GM23338 (cell line): ENCODE measurements at regions not wholly inside any gene's neighbourhood (a gene's known extent, or its start where the extent isn't known, plus 50 kb on each side); places are given as distances from the start of the nearest gene placed in this dataset.

Source experiments
- ATAC-seq: fragments of 200-7000 bp; cut with Tn5 transposase; 3 replicates; pipeline ENCODE4 v1.9.1; 2020
- DNase-seq: peaks from one replicate; pipeline ENCODE4 v3.0.0-alpha.2; 2015; ENCODE audit warnings: low spot score
- H2AFZ ChIP-seq: fragments of 200-600 bp; sonication (generic); 2 replicates; pipeline ENCODE4 v1.8.0; 2016; ENCODE audit warnings: antibody characterized with exemption, mild to moderate bottlenecking, moderate library complexity
- H3F3A ChIP-seq: fragments of 200-600 bp; sonication (generic); replicated peaks from 2 replicates; pipeline ENCODE4 v1.8.0; 2017; ENCODE audit warnings: antibody characterized with exemption, mixed run types, low read depth
- H3K27ac ChIP-seq: fragments of 200-600 bp; sonication (generic); 2 replicates; pipeline ENCODE4 v1.6.1; 2016; ENCODE audit warnings: low read depth
- H3K27me3 ChIP-seq: fragments of 200-600 bp; sonication (generic); 2 replicates; pipeline ENCODE4 v1.8.0; 2016; ENCODE audit warnings: mild to moderate bottlenecking, mixed run types, moderate library complexity; ENCODE audit not compliant: insufficient read depth
- H3K36me3 ChIP-seq: fragments of 200-600 bp; sonication (generic); 2 replicates; pipeline ENCODE4 v1.8.0; 2016; ENCODE audit warnings: mild to moderate bottlenecking; ENCODE audit not compliant: insufficient read depth
- H3K4me1 ChIP-seq: fragments of 200-600 bp; sonication (generic); 2 replicates; pipeline ENCODE4 v1.8.0; 2016; ENCODE audit warnings: mild to moderate bottlenecking, moderate library complexity; ENCODE audit not compliant: insufficient read depth
- H3K4me2 ChIP-seq: fragments of 200-600 bp; sonication (generic); 2 replicates; pipeline ENCODE4 v1.7.1; 2017; ENCODE audit warnings: mixed run types
- H3K4me3 ChIP-seq: fragments of 200-600 bp; sonication (generic); 2 replicates; pipeline ENCODE4 v1.6.1; 2016; ENCODE audit warnings: mixed run types
- H3K79me2 ChIP-seq: fragments of 200-600 bp; sonication (generic); replicated peaks from 2 replicates; pipeline ENCODE4 v1.8.0; 2017; ENCODE audit warnings: mild to moderate bottlenecking; ENCODE audit not compliant: insufficient read depth
- H3K9me2 ChIP-seq: fragments of 200-600 bp; sonication (generic); 2 replicates; pipeline ENCODE4 v1.8.0; 2017; ENCODE audit not compliant: insufficient read depth
- H4K20me1 ChIP-seq: fragments of 200-600 bp; sonication (generic); replicated peaks from 2 replicates; pipeline ENCODE4 v1.8.0; 2017; ENCODE audit warnings: mild to moderate bottlenecking; ENCODE audit not compliant: insufficient read depth
- H3K27ac Mint-ChIP-seq: 2 replicates; pipeline ENCODE4 v1.8.0; 2020; ENCODE audit warnings: inconsistent platforms, mild to moderate bottlenecking, moderate library complexity, mixed read lengths
- H3K27me3 Mint-ChIP-seq: 3 replicates; pipeline ENCODE4 v1.8.0; 2022; ENCODE audit warnings: low read depth, mild to moderate bottlenecking, moderate library complexity, mixed read lengths, inconsistent platforms; ENCODE audit not compliant: insufficient read depth, poor library complexity
- H3K36me3 Mint-ChIP-seq: 3 replicates; pipeline ENCODE4 v1.8.0; 2021; ENCODE audit warnings: low read depth, mild to moderate bottlenecking, inconsistent platforms, moderate library complexity, mixed read lengths
- H3K4me1 Mint-ChIP-seq: 3 replicates; pipeline ENCODE4 v1.8.0; 2020; ENCODE audit warnings: mild to moderate bottlenecking, inconsistent platforms, mixed read lengths
- H3K4me3 Mint-ChIP-seq: 3 replicates; pipeline ENCODE4 v1.8.0; 2021; ENCODE audit warnings: moderate library complexity, mild to moderate bottlenecking, inconsistent platforms, mixed read lengths
- H3K9me3 Mint-ChIP-seq: 3 replicates; pipeline ENCODE4 v1.8.0; 2020; ENCODE audit warnings: moderate library complexity, mild to moderate bottlenecking, inconsistent platforms, mixed read lengths
- EZH2phosphoT487 ChIP-seq: fragments of 200-600 bp; sonication (generic); IDR thresholded peaks from one replicate; pipeline ENCODE4 v1.8.1; 2018; ENCODE audit warnings: antibody characterized with exemption; ENCODE audit not compliant: unreplicated experiment
- STAT1 ChIP-seq: IDR thresholded peaks from one replicate; pipeline ENCODE4 v1.6.1; 2016; ENCODE audit warnings: antibody characterized with exemption; ENCODE audit not compliant: unreplicated experiment
- ZNF331 ChIP-seq: fragments of 250-450 bp; sonication (Bioruptor Pico); IDR thresholded peaks from 2 replicates; pipeline ENCODE4 v1.5.0; 2020; ENCODE audit warnings: low read depth, mild to moderate bottlenecking, moderate library complexity
- TF ChIP-seq, protein P1 (sequence below), 2 experiments: fragments of 200-600 bp in 1 of 2; sonication (generic) in 1 of 2; conservative IDR thresholded peaks; 2 replicates each; pipeline versions ENCODE4 v1.5.1 to v1.6.1; 2016 to 2017; ENCODE audit warnings: antibody characterized with exemption in 2 of 2, low read depth in 2 of 2, mild to moderate bottlenecking in 2 of 2, moderate library complexity in 1 of 2
- TF ChIP-seq, protein P2 (sequence below): fragments of 250-450 bp; sonication (Bioruptor Pico); IDR thresholded peaks from 2 replicates; pipeline ENCODE4 v1.5.0; 2020; ENCODE audit warnings: mild to moderate bottlenecking, moderate library complexity
- TF ChIP-seq, protein P3 (sequence below): IDR thresholded peaks from 2 replicates; pipeline ENCODE4 v1.6.1; 2016; ENCODE audit warnings: antibody characterized with exemption

DNA sequence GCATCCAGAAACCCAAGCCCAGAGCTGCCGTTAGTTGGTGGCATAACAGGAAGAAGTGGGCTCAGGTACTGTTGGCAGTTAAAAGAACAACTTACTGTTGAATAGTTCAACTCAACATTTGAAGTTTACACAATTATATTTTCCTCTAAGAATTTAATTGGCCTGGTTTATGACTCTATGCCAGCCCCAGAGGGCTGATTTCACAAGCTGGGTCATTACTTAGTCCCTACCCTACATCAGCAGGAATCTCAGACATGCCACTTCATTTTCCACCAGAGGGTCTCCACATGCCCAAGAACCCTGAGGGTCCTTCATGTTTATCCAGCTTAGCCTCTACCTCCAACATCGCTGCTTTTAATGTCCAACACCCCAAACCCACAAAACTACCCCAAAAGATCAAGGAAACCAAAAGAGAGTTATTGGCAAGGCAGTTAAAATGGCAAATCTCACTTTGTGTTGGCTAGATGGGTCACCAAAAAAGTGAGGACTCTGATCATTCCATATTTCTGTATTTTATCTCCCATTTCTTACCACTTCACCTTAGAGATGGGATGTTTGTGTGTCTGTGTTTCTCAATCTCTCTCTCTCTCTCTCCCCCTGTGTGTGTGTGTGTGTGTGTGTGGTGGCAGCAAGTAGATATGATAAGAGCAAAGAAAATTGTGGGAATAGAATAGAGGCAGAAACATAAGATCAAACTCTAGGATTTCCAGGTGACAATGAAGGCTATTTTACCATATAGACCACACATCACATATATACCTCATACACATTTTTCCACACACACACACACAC is 112.5 kb upstream of the TBX18 start:
- H2AFZ ChIP-seq, result no peak overlapping the region
- ATAC-seq (no peak), DNase-seq (no peak)
- no peaks in the 10 kb centered on the region for H3K4me1 ChIP-seq
- no peaks in the 10 kb centered on the region for H3K36me3 Mint-ChIP-seq
- no peaks in the 10 kb centered on the region for H3K9me3 Mint-ChIP-seq
- no peak overlapping the region for H3K27ac Mint-ChIP-seq
- H3K79me2 ChIP-seq, result no peaks in the 10 kb centered on the region
- H3K9me2 ChIP-seq, result no peaks in the 10 kb centered on the region
- H3K4me1 Mint-ChIP-seq, result no peaks in the 10 kb centered on the region; the same call in 2 of the 3 replicates
- no peaks in the 10 kb centered on the region for H3K27me3 ChIP-seq
- no peak overlapping the region for H3K4me2 ChIP-seq
- H3K27ac ChIP-seq, result no peak overlapping the region
- peaks cover 5% of the 10 kb centered on the region for H3K27me3 Mint-ChIP-seq
- TF ChIP-seq ZNF331 (CRISPR knock-in tag) (no peak), EZH2phosphoT487 (no peak), STAT1 (no peak)
- TF ChIP-seq, protein P1, sequence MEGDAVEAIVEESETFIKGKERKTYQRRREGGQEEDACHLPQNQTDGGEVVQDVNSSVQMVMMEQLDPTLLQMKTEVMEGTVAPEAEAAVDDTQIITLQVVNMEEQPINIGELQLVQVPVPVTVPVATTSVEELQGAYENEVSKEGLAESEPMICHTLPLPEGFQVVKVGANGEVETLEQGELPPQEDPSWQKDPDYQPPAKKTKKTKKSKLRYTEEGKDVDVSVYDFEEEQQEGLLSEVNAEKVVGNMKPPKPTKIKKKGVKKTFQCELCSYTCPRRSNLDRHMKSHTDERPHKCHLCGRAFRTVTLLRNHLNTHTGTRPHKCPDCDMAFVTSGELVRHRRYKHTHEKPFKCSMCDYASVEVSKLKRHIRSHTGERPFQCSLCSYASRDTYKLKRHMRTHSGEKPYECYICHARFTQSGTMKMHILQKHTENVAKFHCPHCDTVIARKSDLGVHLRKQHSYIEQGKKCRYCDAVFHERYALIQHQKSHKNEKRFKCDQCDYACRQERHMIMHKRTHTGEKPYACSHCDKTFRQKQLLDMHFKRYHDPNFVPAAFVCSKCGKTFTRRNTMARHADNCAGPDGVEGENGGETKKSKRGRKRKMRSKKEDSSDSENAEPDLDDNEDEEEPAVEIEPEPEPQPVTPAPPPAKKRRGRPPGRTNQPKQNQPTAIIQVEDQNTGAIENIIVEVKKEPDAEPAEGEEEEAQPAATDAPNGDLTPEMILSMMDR (conservative IDR thresholded peaks at IDR 0.05; ENCODE audit: low read depth in 2 of 2), result no peak
- TF ChIP-seq, protein P2, sequence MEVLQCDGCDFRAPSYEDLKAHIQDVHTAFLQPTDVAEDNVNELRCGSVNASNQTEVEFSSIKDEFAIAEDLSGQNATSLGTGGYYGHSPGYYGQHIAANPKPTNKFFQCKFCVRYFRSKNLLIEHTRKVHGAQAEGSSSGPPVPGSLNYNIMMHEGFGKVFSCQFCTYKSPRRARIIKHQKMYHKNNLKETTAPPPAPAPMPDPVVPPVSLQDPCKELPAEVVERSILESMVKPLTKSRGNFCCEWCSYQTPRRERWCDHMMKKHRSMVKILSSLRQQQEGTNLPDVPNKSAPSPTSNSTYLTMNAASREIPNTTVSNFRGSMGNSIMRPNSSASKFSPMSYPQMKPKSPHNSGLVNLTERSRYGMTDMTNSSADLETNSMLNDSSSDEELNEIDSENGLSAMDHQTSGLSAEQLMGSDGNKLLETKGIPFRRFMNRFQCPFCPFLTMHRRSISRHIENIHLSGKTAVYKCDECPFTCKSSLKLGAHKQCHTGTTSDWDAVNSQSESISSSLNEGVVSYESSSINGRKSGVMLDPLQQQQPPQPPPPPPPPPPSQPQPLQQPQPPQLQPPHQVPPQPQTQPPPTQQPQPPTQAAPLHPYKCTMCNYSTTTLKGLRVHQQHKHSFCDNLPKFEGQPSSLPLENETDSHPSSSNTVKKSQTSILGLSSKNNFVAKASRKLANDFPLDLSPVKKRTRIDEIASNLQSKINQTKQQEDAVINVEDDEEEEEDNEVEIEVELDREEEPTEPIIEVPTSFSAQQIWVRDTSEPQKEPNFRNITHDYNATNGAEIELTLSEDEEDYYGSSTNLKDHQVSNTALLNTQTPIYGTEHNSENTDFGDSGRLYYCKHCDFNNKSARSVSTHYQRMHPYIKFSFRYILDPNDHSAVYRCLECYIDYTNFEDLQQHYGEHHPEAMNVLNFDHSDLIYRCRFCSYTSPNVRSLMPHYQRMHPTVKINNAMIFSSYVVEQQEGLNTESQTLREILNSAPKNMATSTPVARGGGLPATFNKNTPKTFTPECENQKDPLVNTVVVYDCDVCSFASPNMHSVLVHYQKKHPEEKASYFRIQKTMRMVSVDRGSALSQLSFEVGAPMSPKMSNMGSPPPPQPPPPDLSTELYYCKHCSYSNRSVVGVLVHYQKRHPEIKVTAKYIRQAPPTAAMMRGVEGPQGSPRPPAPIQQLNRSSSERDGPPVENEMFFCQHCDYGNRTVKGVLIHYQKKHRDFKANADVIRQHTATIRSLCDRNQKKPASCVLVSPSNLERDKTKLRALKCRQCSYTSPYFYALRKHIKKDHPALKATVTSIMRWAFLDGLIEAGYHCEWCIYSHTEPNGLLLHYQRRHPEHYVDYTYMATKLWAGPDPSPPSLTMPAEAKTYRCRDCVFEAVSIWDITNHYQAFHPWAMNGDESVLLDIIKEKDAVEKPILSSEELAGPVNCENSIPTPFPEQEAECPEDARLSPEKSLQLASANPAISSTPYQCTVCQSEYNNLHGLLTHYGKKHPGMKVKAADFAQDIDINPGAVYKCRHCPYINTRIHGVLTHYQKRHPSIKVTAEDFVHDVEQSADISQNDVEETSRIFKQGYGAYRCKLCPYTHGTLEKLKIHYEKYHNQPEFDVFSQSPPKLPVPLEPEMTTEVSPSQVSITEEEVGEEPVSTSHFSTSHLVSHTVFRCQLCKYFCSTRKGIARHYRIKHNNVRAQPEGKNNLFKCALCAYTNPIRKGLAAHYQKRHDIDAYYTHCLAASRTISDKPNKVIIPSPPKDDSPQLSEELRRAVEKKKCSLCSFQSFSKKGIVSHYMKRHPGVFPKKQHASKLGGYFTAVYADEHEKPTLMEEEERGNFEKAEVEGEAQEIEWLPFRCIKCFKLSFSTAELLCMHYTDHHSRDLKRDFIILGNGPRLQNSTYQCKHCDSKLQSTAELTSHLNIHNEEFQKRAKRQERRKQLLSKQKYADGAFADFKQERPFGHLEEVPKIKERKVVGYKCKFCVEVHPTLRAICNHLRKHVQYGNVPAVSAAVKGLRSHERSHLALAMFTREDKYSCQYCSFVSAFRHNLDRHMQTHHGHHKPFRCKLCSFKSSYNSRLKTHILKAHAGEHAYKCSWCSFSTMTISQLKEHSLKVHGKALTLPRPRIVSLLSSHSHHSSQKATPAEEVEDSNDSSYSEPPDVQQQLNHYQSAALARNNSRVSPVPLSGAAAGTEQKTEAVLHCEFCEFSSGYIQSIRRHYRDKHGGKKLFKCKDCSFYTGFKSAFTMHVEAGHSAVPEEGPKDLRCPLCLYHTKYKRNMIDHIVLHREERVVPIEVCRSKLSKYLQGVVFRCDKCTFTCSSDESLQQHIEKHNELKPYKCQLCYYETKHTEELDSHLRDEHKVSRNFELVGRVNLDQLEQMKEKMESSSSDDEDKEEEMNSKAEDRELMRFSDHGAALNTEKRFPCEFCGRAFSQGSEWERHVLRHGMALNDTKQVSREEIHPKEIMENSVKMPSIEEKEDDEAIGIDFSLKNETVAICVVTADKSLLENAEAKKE (CRISPR knock-in tag), result no peak
- TF ChIP-seq, protein P3, sequence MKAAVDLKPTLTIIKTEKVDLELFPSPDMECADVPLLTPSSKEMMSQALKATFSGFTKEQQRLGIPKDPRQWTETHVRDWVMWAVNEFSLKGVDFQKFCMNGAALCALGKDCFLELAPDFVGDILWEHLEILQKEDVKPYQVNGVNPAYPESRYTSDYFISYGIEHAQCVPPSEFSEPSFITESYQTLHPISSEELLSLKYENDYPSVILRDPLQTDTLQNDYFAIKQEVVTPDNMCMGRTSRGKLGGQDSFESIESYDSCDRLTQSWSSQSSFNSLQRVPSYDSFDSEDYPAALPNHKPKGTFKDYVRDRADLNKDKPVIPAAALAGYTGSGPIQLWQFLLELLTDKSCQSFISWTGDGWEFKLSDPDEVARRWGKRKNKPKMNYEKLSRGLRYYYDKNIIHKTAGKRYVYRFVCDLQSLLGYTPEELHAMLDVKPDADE, result no peak
- no peaks in the 10 kb centered on the region for H4K20me1 ChIP-seq
- no peak overlapping the region for H3K4me3 Mint-ChIP-seq
- H3K4me3 ChIP-seq, result no peak overlapping the region
- no peaks in the 10 kb centered on the region for H3K36me3 ChIP-seq
- no peaks in the 10 kb centered on the region for H3F3A ChIP-seq
